Body of pancreas (tissue), 4 donors: ENCODE measurements at regions not wholly inside any gene's neighbourhood (a gene's known extent, or its start where the extent isn't known, plus 50 kb on each side); places are given as distances from the start of the nearest gene placed in this dataset.

ENCODE experiments used
- ATAC-seq: fragments of 150-250 bp; one replicate; pipeline ENCODE4 v1.9.1; 2016
- DNase-seq, 4 donors: peaks; one replicate each; pipeline ENCODE4 v3.0.0-alpha.2; 2019
- H3K27ac ChIP-seq, 4 donors: fragments of 200-600 bp; sonication (generic); 1 replicate in 3 of 4; 2 replicates in 1 of 4; pipeline versions ENCODE4 v1.5.1 to v1.6.1; 2016 to 2019; ENCODE audit warnings: mild to moderate bottlenecking in 1 of 4, mixed read lengths in 1 of 4, moderate library complexity in 1 of 4
- H3K27me3 ChIP-seq, 2 donors: fragments of 200-600 bp; sonication (generic); one replicate each; pipeline ENCODE4 v1.6.0; 2016; ENCODE audit warnings: mild to moderate bottlenecking in 1 of 2
- H3K36me3 ChIP-seq, 2 donors: fragments of 200-600 bp; sonication (generic); replicated peaks in 1 of 2; 2 replicates each; pipeline ENCODE4 v1.5.1; 2016; ENCODE audit warnings: low read depth in 2 of 2; ENCODE audit not compliant: insufficient read depth in 1 of 2
- H3K4me1 ChIP-seq: fragments of 200-600 bp; sonication (generic); one replicate; pipeline ENCODE4 v1.6.0; 2016
- H3K4me3 ChIP-seq, 2 donors: fragments of 200-600 bp; sonication (generic); 1 replicate in 1 of 2; 2 replicates in 1 of 2; pipeline ENCODE4 v1.5.1; 2016 to 2019
- H3K9me3 ChIP-seq, 3 donors: fragments of 200-600 bp; sonication (generic); 1 replicate in 2 of 3; 2 replicates in 1 of 3; pipeline ENCODE4 v1.5.1; 2016
- POLR2A ChIP-seq, 3 donors: fragments of 450-650 bp; IDR thresholded peaks; one replicate each; pipeline ENCODE4 v1.6.1; 2016; ENCODE audit warnings: antibody characterized with exemption in 3 of 3, mild to moderate bottlenecking in 2 of 3
- WGBS, 2 donors: methylation state at CpG; one replicate each; pipeline ENCODE4 v1.1.5; 2017; 5-methylcytosine and 5-hydroxymethylcytosine counted together
- intact Hi-C: fragments of 100-400 bp; cut with DNase I; formaldehyde crosslinking; loops from one replicate; pipeline ENCODE4 v1.15.1; 2023
- TF ChIP-seq, protein P1 (sequence below), 7 experiments: fragments of 450-650 bp in 4 of 7; fragments of 200-600 bp in 3 of 7; sonication (generic) in 3 of 7; IDR thresholded peaks; one replicate each; pipeline ENCODE4 v1.5.1; 2016 to 2019; ENCODE audit warnings: antibody characterized with exemption in 7 of 7

GRCh38 chrX:27924718-27925117, 56.5 kb downstream of the DCAF8L1 start:
- no peak for TF ChIP-seq POLR2A (IDR thresholded peaks at IDR 0.05)
- TF ChIP-seq, protein P1, sequence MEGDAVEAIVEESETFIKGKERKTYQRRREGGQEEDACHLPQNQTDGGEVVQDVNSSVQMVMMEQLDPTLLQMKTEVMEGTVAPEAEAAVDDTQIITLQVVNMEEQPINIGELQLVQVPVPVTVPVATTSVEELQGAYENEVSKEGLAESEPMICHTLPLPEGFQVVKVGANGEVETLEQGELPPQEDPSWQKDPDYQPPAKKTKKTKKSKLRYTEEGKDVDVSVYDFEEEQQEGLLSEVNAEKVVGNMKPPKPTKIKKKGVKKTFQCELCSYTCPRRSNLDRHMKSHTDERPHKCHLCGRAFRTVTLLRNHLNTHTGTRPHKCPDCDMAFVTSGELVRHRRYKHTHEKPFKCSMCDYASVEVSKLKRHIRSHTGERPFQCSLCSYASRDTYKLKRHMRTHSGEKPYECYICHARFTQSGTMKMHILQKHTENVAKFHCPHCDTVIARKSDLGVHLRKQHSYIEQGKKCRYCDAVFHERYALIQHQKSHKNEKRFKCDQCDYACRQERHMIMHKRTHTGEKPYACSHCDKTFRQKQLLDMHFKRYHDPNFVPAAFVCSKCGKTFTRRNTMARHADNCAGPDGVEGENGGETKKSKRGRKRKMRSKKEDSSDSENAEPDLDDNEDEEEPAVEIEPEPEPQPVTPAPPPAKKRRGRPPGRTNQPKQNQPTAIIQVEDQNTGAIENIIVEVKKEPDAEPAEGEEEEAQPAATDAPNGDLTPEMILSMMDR (IDR thresholded peaks at IDR 0.05), result no peak
- intact Hi-C loops, result no loop called here
- no peaks in the 10 kb centered on the region for H3K9me3 ChIP-seq
- no peaks in the 10 kb centered on the region for H3K27me3 ChIP-seq
- H3K36me3 ChIP-seq, result no peaks in the 10 kb centered on the region
- DNase-seq (no peak), ATAC-seq (no peak)
- H3K4me1 ChIP-seq, result no peaks in the 10 kb centered on the region
- no peak overlapping the region for H3K27ac ChIP-seq
- H3K4me3 ChIP-seq, result no peak overlapping the region

DNA sequence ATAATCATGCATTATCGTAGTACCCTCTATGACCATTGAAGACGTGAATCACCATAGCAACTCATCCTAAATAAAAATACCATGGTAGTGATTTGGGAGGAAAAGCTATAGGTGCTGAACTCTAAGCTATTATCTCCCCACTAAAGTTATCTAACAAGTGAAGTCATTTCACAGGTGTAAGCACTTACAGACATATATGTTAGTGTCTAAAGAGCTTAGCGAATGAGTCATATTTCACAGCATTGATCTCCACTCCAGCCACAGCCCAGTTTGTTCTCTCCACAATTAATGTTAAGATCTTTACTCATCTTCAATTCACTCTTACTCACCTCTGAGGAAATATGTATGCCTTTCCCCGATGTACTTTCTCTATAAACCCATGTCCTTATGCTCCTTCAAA, 57.0 kb downstream of the DCAF8L1 start:
- Histone ChIP-seq H3K4me3 (no peak overlapping the region), H3K4me1 (no peaks in the 10 kb centered on the region), H3K36me3 (no peaks in the 10 kb centered on the region), H3K9me3 (no peaks in the 10 kb centered on the region), H3K27me3 (no peaks in the 10 kb centered on the region), H3K27ac (no peak overlapping the region)
- no peak for DNase-seq
- intact Hi-C loops, result no loop called here
- TF ChIP-seq POLR2A (IDR thresholded peaks at IDR 0.05), result no peak
- TF ChIP-seq, protein P1 (IDR thresholded peaks at IDR 0.05), result no peak
- no peak for ATAC-seq
- WGBS, 2 donors, result 74 to 84% methylated on average over 4 of the region's 4 CpGs

- ATAC-seq (no peak), DNase-seq (peak; percentile 9 to 31 (median 14))
- no peaks in the 10 kb centered on the region for H3K27me3 ChIP-seq
- no peak overlapping the region for H3K4me3 ChIP-seq
- H3K4me1 ChIP-seq, result no peaks in the 10 kb centered on the region
- intact Hi-C loops, result no loop called here
- H3K36me3 ChIP-seq, result no peaks in the 10 kb centered on the region
- H3K9me3 ChIP-seq, result no peaks in the 10 kb centered on the region
- no peak for TF ChIP-seq POLR2A (IDR thresholded peaks at IDR 0.05)
- TF ChIP-seq, protein P1 (IDR thresholded peaks at IDR 0.05), result peak in 4 of 7 experiments; percentile 18 to 46 (median 28)
- 37 to 50% methylated on average over 3 of the region's 3 CpGs for WGBS, 2 donors
- H3K27ac ChIP-seq, result no peak overlapping the region
Measured at GRCh38 chrX:27918799-27919198, 62.5 kb downstream of the DCAF8L1 start.

DNA sequence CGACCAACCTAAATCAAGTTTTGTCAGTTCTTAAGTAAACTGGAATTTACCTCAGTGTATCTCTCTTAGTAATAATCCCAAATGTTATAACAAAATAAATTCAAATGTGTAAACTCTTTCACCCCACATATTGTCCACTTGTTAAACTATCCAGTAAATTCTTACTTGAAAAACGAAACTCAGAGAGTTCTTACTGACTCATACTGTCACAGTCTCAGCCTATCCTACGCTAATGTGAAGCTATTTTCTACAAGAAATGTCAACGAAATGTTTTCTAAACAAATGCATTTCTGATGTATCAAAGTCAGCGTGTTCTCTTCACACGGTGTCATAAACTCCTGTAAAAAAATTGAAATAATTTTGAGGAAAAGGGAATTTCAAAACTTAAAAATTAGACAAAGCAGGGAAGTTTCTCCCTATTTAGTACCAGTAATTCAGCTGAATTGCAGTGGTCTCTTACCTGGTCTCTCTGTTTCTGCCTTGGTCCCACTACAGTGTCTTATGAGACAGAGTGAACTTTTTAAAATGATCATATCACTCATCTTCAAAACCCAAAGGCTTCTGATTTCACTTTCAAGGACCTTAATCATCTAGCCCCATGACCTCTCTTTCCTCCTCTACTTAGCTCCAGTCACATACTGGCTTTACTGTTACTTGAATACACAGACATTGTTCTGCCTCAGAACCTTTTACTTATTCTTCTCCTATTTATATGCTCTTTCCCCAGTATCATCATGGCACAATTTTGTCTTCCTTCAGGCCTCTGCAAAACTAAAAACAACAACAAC, 63.3 kb downstream of the DCAF8L1 start:
- intact Hi-C loops, result no loop called here
- DNase-seq (no peak), ATAC-seq (no peak)
- Histone ChIP-seq H3K27ac (no peak overlapping the region), H3K9me3 (no peaks in the 10 kb centered on the region), H3K4me3 (no peak overlapping the region), H3K27me3 (no peaks in the 10 kb centered on the region), H3K36me3 (no peaks in the 10 kb centered on the region), H3K4me1 (no peaks in the 10 kb centered on the region)
- TF ChIP-seq POLR2A (IDR thresholded peaks at IDR 0.05), result no peak
- TF ChIP-seq, protein P1 (IDR thresholded peaks at IDR 0.05), result no peak
- WGBS, 2 donors, result 64 to 71% methylated on average over 6 of the region's 6 CpGs

- ATAC-seq, result no peak
- WGBS, 2 donors, result 41 to 51% methylated on average over 3 of the region's 3 CpGs
Measured at GRCh38 chrX:27915617-27916016, 65.6 kb downstream of the DCAF8L1 start.

More at GRCh38 chrX:27915617-27916016, 65.6 kb downstream of the DCAF8L1 start:
- intact Hi-C loops, result no loop called here
- Histone ChIP-seq H3K4me3 (no peak overlapping the region), H3K27ac (no peak overlapping the region), H3K9me3 (no peaks in the 10 kb centered on the region), H3K36me3 (no peaks in the 10 kb centered on the region), H3K27me3 (no peaks in the 10 kb centered on the region), H3K4me1 (no peaks in the 10 kb centered on the region)
- no peak for TF ChIP-seq POLR2A (IDR thresholded peaks at IDR 0.05)
- TF ChIP-seq, protein P1 (IDR thresholded peaks at IDR 0.05), result no peak
- DNase-seq, result peak in 1 of 4 donors; percentile 3
